Ishikawa (cell line): ENCODE measurements at regions not wholly inside any gene's neighbourhood (a gene's known extent, or its start where the extent isn't known, plus 50 kb on each side); places are given as distances from the start of the nearest gene placed in this dataset.

ENCODE experiments used
- CEBPB ChIP-seq: IDR thresholded peaks from 2 replicates; pipeline ENCODE4 v1.6.1; 2012
- CREB1 ChIP-seq: IDR thresholded peaks from 2 replicates; pipeline ENCODE4 v1.6.1; 2012; ENCODE audit warnings: low read depth
- EGR1 ChIP-seq: IDR thresholded peaks from 2 replicates; pipeline ENCODE4 v1.6.1; 2012
- EP300 ChIP-seq: IDR thresholded peaks from 2 replicates; pipeline ENCODE4 v1.6.1; 2012; ENCODE audit warnings: borderline replicate concordance
- RAD21 ChIP-seq: IDR thresholded peaks from 2 replicates; pipeline ENCODE4 v1.6.1; 2012; ENCODE audit warnings: low read depth
- REST ChIP-seq: IDR thresholded peaks from 2 replicates; pipeline ENCODE4 v1.6.1; 2012; ENCODE audit warnings: low read depth, mild to moderate bottlenecking
- TAF1 ChIP-seq: IDR thresholded peaks from 2 replicates; pipeline ENCODE4 v1.6.1; 2012; ENCODE audit warnings: low read depth, mild to moderate bottlenecking
- TEAD4 ChIP-seq: IDR thresholded peaks from 2 replicates; pipeline ENCODE4 v1.6.1; 2012
- ZBTB7A ChIP-seq: IDR thresholded peaks from 2 replicates; pipeline ENCODE4 v1.6.1; 2012; ENCODE audit warnings: low read depth
- TF ChIP-seq, protein P1 (sequence below): IDR thresholded peaks from 2 replicates; pipeline ENCODE4 v1.6.1; 2012
- TF ChIP-seq, protein P2 (sequence below): IDR thresholded peaks from 2 replicates; pipeline ENCODE4 v1.6.1; 2012

GRCh38 chr3:159208050-159208449 lies 406.2 kb downstream of the MFSD1 start:
- TF ChIP-seq CEBPB (no peak), REST (no peak), RAD21 (no peak), ZBTB7A (no peak), CREB1 (no peak), TEAD4 (no peak), EP300 (no peak), TAF1 (no peak), EGR1 (no peak)
- TF ChIP-seq, protein P1, sequence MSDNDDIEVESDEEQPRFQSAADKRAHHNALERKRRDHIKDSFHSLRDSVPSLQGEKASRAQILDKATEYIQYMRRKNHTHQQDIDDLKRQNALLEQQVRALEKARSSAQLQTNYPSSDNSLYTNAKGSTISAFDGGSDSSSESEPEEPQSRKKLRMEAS: no peak
- TF ChIP-seq, protein P2, sequence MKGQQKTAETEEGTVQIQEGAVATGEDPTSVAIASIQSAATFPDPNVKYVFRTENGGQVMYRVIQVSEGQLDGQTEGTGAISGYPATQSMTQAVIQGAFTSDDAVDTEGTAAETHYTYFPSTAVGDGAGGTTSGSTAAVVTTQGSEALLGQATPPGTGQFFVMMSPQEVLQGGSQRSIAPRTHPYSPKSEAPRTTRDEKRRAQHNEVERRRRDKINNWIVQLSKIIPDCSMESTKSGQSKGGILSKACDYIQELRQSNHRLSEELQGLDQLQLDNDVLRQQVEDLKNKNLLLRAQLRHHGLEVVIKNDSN: no peak
